ENCODE measurements at regions not wholly inside any gene's neighbourhood (a gene's known extent, or its start where the extent isn't known, plus 50 kb on each side); places are given as distances from the start of the nearest gene placed in this dataset.

DNA sequence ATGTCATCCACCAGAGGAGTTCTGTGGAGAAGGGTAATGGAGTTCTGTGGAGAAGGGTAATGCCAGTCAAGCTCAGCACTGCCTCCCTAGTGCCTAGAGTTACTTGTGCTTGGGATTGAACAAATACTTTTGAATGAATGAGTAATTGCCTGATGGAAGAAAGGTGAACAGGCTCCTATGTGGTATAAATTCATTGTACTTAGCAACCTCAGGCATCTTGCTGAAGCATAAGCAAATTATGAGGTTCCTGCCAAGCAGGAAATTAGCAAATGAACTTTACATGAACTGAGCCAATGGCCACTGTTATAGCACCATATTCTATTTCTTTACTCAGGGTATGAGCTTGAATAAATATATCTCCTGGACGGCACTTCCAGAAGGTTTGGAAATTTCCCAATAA is 1047.2 kb downstream of the SLC6A15 start:
- TF ChIP-seq SIN3A (IDR thresholded peaks at IDR 0.05; ENCODE audit: borderline replicate concordance, insufficient read depth, low read length), result no peak
- TF ChIP-seq, protein P1, sequence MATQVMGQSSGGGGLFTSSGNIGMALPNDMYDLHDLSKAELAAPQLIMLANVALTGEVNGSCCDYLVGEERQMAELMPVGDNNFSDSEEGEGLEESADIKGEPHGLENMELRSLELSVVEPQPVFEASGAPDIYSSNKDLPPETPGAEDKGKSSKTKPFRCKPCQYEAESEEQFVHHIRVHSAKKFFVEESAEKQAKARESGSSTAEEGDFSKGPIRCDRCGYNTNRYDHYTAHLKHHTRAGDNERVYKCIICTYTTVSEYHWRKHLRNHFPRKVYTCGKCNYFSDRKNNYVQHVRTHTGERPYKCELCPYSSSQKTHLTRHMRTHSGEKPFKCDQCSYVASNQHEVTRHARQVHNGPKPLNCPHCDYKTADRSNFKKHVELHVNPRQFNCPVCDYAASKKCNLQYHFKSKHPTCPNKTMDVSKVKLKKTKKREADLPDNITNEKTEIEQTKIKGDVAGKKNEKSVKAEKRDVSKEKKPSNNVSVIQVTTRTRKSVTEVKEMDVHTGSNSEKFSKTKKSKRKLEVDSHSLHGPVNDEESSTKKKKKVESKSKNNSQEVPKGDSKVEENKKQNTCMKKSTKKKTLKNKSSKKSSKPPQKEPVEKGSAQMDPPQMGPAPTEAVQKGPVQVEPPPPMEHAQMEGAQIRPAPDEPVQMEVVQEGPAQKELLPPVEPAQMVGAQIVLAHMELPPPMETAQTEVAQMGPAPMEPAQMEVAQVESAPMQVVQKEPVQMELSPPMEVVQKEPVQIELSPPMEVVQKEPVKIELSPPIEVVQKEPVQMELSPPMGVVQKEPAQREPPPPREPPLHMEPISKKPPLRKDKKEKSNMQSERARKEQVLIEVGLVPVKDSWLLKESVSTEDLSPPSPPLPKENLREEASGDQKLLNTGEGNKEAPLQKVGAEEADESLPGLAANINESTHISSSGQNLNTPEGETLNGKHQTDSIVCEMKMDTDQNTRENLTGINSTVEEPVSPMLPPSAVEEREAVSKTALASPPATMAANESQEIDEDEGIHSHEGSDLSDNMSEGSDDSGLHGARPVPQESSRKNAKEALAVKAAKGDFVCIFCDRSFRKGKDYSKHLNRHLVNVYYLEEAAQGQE (IDR thresholded peaks at IDR 0.05; ENCODE audit: insufficient read depth in 1 of 2, low read depth in 2 of 2, low read length in 2 of 2), result no peak

Data from PFSK-1 (cell line).